H1 (cell line): ENCODE measurements at regions not wholly inside any gene's neighbourhood (a gene's known extent, or its start where the extent isn't known, plus 50 kb on each side); places are given as distances from the start of the nearest gene placed in this dataset.

ENCODE experiments used
- CTCF ChIA-PET: fragments of 300-600 bp; sonication (Branson Sonifier 250); formaldehyde crosslinking; loops from one replicate; lab custom pipeline; 2021; ENCODE audit not compliant: partially characterized antibody; lab: Charles Lee
- POLR2A ChIA-PET: fragments of 300-600 bp; sonication (Branson Sonifier 250); formaldehyde crosslinking; loops from one replicate; lab custom pipeline; 2021; ENCODE audit warnings: inconsistent platforms; ENCODE audit not compliant: partially characterized antibody; lab: Charles Lee
- DNase-seq, 2 experiments: peaks; one replicate each; pipeline versions ENCODE4 v3.0.0 to v3.0.0-alpha.2; 2010 to 2022; ENCODE audit warnings: low spot score in 2 of 2, low read depth in 1 of 2, mixed read lengths in 1 of 2
- FAIRE-seq: peaks from 2 replicates; lab custom pipeline; 2011; peaks lifted over from hg19 to GRCh38; lab: Jason Lieb, UNC
- H2AFZ ChIP-seq: 2 replicates; pipeline ENCODE4 v1.8.1; 2012; ENCODE audit warnings: low read length, inconsistent platforms
- H2AK5ac ChIP-seq: 2 replicates; pipeline ENCODE4 v1.6.1; 2013; ENCODE audit warnings: low read depth, low read length
- H2BK120ac ChIP-seq: replicated peaks from 2 replicates; pipeline ENCODE3; 2013; ENCODE audit warnings: low read depth, low read length, inconsistent platforms
- H2BK12ac ChIP-seq: 2 replicates; pipeline ENCODE4 v1.6.1; 2013; ENCODE audit warnings: low read depth, low read length
- H2BK15ac ChIP-seq: 2 replicates; pipeline ENCODE4 v1.6.1; 2013; ENCODE audit warnings: low read length
- H2BK20ac ChIP-seq: 2 replicates; pipeline ENCODE4 v1.6.1; 2013; ENCODE audit warnings: low read length
- H2BK5ac ChIP-seq: 2 replicates; pipeline ENCODE4 v1.6.1; 2013; ENCODE audit warnings: low read depth, low read length
- H3K14ac ChIP-seq: 2 replicates; pipeline ENCODE4 v1.6.1; 2013; ENCODE audit warnings: inconsistent platforms; ENCODE audit not compliant: insufficient read length
- H3K18ac ChIP-seq: 2 replicates; pipeline ENCODE4 v1.6.1; 2013; ENCODE audit warnings: low read length; ENCODE audit errors: extremely low read depth
- H3K23ac ChIP-seq: 2 replicates; pipeline ENCODE4 v1.6.1; 2013; ENCODE audit warnings: inconsistent platforms; ENCODE audit not compliant: insufficient read length
- H3K23me2 ChIP-seq: 2 replicates; pipeline ENCODE4 v1.6.1; 2013; ENCODE audit warnings: low read depth, low read length
- H3K27ac ChIP-seq: 2 replicates; pipeline ENCODE4 v1.6.1; 2011; ENCODE audit warnings: low read depth, low read length, inconsistent platforms
- H3K27me3 ChIP-seq, 4 experiments: replicated peaks in 1 of 4; 1 replicate in 1 of 4; 2 replicates in 3 of 4; pipeline versions ENCODE4 v1.6.1 to v1.8.1; 2011 to 2013; ENCODE audit warnings: low read length in 3 of 4, mild to moderate bottlenecking in 3 of 4, inconsistent platforms in 2 of 4, mixed read lengths in 2 of 4, moderate library complexity in 1 of 4; ENCODE audit not compliant: control insufficient read depth in 3 of 4, insufficient read depth in 3 of 4; ENCODE audit errors: extremely low read depth in 1 of 4
- H3K36me3 ChIP-seq, 4 experiments: 2 replicates each; pipeline versions ENCODE4 v1.6.1 to v1.8.1; 2011 to 2013; ENCODE audit warnings: mild to moderate bottlenecking in 4 of 4, low read length in 3 of 4, moderate library complexity in 2 of 4, control low read depth in 1 of 4, inconsistent platforms in 1 of 4; ENCODE audit not compliant: insufficient read depth in 4 of 4, control insufficient read depth in 2 of 4
- H3K4ac ChIP-seq: replicated peaks from 2 replicates; pipeline ENCODE3; 2013; ENCODE audit warnings: low read length, low read depth, mixed read lengths, inconsistent platforms; ENCODE audit not compliant: insufficient read length
- H3K4me1 ChIP-seq, 4 experiments: replicated peaks in 1 of 4; 1 replicate in 1 of 4; 2 replicates in 3 of 4; pipeline versions ENCODE4 v1.6.1 to v1.8.1; 2011 to 2013; ENCODE audit warnings: low read length in 3 of 4, inconsistent platforms in 2 of 4, mixed read lengths in 1 of 4; ENCODE audit not compliant: insufficient read depth in 4 of 4, control insufficient read depth in 3 of 4
- H3K4me2 ChIP-seq, 2 experiments: 2 replicates each; pipeline versions ENCODE4 v1.6.1 to v1.8.1; 2011 to 2013; ENCODE audit warnings: low read depth in 2 of 2, low read length in 2 of 2, control low read depth in 1 of 2, inconsistent platforms in 1 of 2, mild to moderate bottlenecking in 1 of 2; ENCODE audit not compliant: insufficient read depth in 1 of 2
- H3K4me3 ChIP-seq, 4 experiments: fragments of 200-600, 300-600 bp in 1 of 4; sonication (generic), shearing (Covaris generic), sonication (Bioruptor Twin) in 1 of 4; 2 replicates each; pipeline versions ENCODE4 v1.5.1 to v1.8.1; 2011 to 2016; ENCODE audit warnings: low read length in 4 of 4, low read depth in 3 of 4, control low read depth in 2 of 4, inconsistent platforms in 2 of 4, mild to moderate bottlenecking in 2 of 4, mixed read lengths in 1 of 4, moderate library complexity in 1 of 4; ENCODE audit not compliant: insufficient read depth in 2 of 4; ENCODE audit errors: extremely low read depth in 1 of 4
- H3K56ac ChIP-seq: replicated peaks from 2 replicates; pipeline ENCODE3; 2013; ENCODE audit warnings: low read depth, mild to moderate bottlenecking, mixed read lengths, low read length, inconsistent platforms; ENCODE audit not compliant: insufficient read length
- H3K79me1 ChIP-seq: 2 replicates; pipeline ENCODE4 v1.6.1; 2013; ENCODE audit warnings: low read depth, low read length, control low read depth
- H3K79me2 ChIP-seq, 2 experiments: 2 replicates each; pipeline versions ENCODE4 v1.6.1 to v1.8.1; 2012 to 2013; ENCODE audit warnings: low read length in 2 of 2, mild to moderate bottlenecking in 2 of 2, inconsistent platforms in 1 of 2; ENCODE audit not compliant: insufficient read depth in 2 of 2, control insufficient read depth in 1 of 2
- H3K9ac ChIP-seq, 4 experiments: replicated peaks in 1 of 4; 1 replicate in 1 of 4; 2 replicates in 3 of 4; pipeline versions ENCODE4 v1.6.1 to v1.8.1; 2011 to 2013; ENCODE audit warnings: low read depth in 3 of 4, low read length in 3 of 4, control low read depth in 2 of 4, mild to moderate bottlenecking in 2 of 4, moderate library complexity in 2 of 4, inconsistent platforms in 1 of 4; ENCODE audit errors: extremely low read depth in 1 of 4
- H3K9me3 ChIP-seq, 2 experiments: 2 replicates each; pipeline versions ENCODE4 v1.6.1 to v1.8.1; 2012 to 2013; ENCODE audit warnings: mild to moderate bottlenecking in 2 of 2, moderate library complexity in 2 of 2, control low read depth in 1 of 2, inconsistent platforms in 1 of 2, low read depth in 1 of 2, low read length in 1 of 2, mixed read lengths in 1 of 2; ENCODE audit not compliant: insufficient read depth in 2 of 2
- H4K20me1 ChIP-seq, 2 experiments: replicated peaks in 1 of 2; 2 replicates each; pipeline versions ENCODE3 to v1.8.1; 2011 to 2013; ENCODE audit warnings: inconsistent platforms in 2 of 2, low read length in 2 of 2, mild to moderate bottlenecking in 1 of 2; ENCODE audit not compliant: insufficient read depth in 2 of 2, control insufficient read depth in 1 of 2
- H4K5ac ChIP-seq: 2 replicates; pipeline ENCODE4 v1.6.1; 2013; ENCODE audit warnings: low read length, low read depth, mixed read lengths, inconsistent platforms; ENCODE audit not compliant: insufficient read length
- H4K8ac ChIP-seq: 2 replicates; pipeline ENCODE4 v1.8.0; 2013; ENCODE audit warnings: mild to moderate bottlenecking, moderate library complexity, low read length, inconsistent platforms; ENCODE audit not compliant: insufficient read depth; ENCODE audit errors: extremely low read depth
- H4K91ac ChIP-seq: replicated peaks from 2 replicates; pipeline ENCODE3; 2013; ENCODE audit warnings: low read length, mixed read lengths, inconsistent platforms; ENCODE audit not compliant: insufficient read length
- BACH1 ChIP-seq: IDR thresholded peaks from 2 replicates; pipeline ENCODE4 v1.6.1; 2012; ENCODE audit warnings: low read length, improper control_type of control experiment
- CEBPB ChIP-seq: IDR thresholded peaks from 2 replicates; pipeline ENCODE4 v1.6.1; 2012; ENCODE audit warnings: low read depth, low read length
- CREB1 ChIP-seq: IDR thresholded peaks from 2 replicates; pipeline ENCODE4 v1.6.1; 2012; ENCODE audit warnings: inconsistent platforms
- CTBP2 ChIP-seq: IDR thresholded peaks from 2 replicates; pipeline ENCODE4 v1.7.0; 2011; ENCODE audit warnings: borderline replicate concordance, mild to moderate bottlenecking, moderate library complexity, mixed read lengths, low read length; ENCODE audit not compliant: insufficient read depth, insufficient read length
- EZH2 ChIP-seq: fragments of 200-600 bp; sonication (generic); IDR thresholded peaks from 2 replicates; pipeline ENCODE4 v1.7.1; 2012; ENCODE audit warnings: low read depth, mild to moderate bottlenecking, moderate library complexity, low read length, inconsistent platforms; ENCODE audit not compliant: severe bottlenecking
- HDAC6 ChIP-seq: IDR thresholded peaks from one replicate; pipeline ENCODE4 v1.7.1; 2012; ENCODE audit warnings: low read depth, mild to moderate bottlenecking, inconsistent platforms, low read length, moderate library complexity
- JUN ChIP-seq: IDR thresholded peaks from 2 replicates; pipeline ENCODE4 v1.6.1; 2011; ENCODE audit warnings: low read depth, mild to moderate bottlenecking, improper control_type of control experiment, low read length
- JUND ChIP-seq: IDR thresholded peaks from 2 replicates; pipeline ENCODE4 v1.6.1; 2011; ENCODE audit warnings: mild to moderate bottlenecking, improper control_type of control experiment, low read length
- KDM4A ChIP-seq: IDR thresholded peaks from one replicate; pipeline ENCODE4 v1.7.1; 2012; ENCODE audit warnings: low read depth, mild to moderate bottlenecking, moderate library complexity, low read length, inconsistent platforms; ENCODE audit not compliant: severe bottlenecking
- POLR2AphosphoS5 ChIP-seq: IDR thresholded peaks from 2 replicates; pipeline ENCODE4 v1.6.1; 2011; ENCODE audit warnings: low read depth, low read length
- SIRT6 ChIP-seq: IDR thresholded peaks from one replicate; pipeline ENCODE4 v1.7.1; 2012; ENCODE audit warnings: low read length, inconsistent platforms
- SP2 ChIP-seq: IDR thresholded peaks from 2 replicates; pipeline ENCODE4 v1.6.1; 2012; ENCODE audit warnings: mild to moderate bottlenecking, low read length, inconsistent platforms
- TAF1 ChIP-seq: IDR thresholded peaks from 2 replicates; pipeline ENCODE4 v1.6.1; 2011; ENCODE audit warnings: mild to moderate bottlenecking, low read depth, low read length
- ZNF274 ChIP-seq: IDR thresholded peaks from 2 replicates; pipeline ENCODE4 v1.7.0; 2012; ENCODE audit warnings: low read length, borderline replicate concordance; ENCODE audit errors: extremely low read depth
- WGBS, 2 experiments: shearing (Covaris generic) in 1 of 2; methylation state at CpG; one replicate each; pipeline versions ENCODE4 v1.1.6 to v1.1.7; 2013 to 2015; ENCODE audit warnings: low lambda C conversion rate in 2 of 2, mixed read lengths in 2 of 2, inconsistent platforms in 1 of 2, low coverage in 1 of 2, missing lambda C conversion rate in 1 of 2; ENCODE audit not compliant: insufficient replicate concordance in 2 of 2, insufficient coverage in 1 of 2, insufficient read length in 1 of 2; ENCODE audit errors: extremely low coverage in 1 of 2, missing lambda C conversion rate in 1 of 2; 5-methylcytosine and 5-hydroxymethylcytosine counted together
- TF ChIP-seq, protein P1 (sequence below): IDR thresholded peaks from 2 replicates; pipeline ENCODE4 v1.6.1; 2011; ENCODE audit warnings: low read length, improper control_type of control experiment

GRCh38 chr10:17512341-17513001 lies 58.1 kb upstream of the ST8SIA6 start:
- H3K27me3 ChIP-seq, result no peaks in the 10 kb centered on the region
- no peaks in the 10 kb centered on the region for H3K79me2 ChIP-seq
- H4K8ac ChIP-seq, result no peak overlapping the region
- DNase-seq, result no peak
- no peak overlapping the region for H3K56ac ChIP-seq
- no peak overlapping the region for H2AFZ ChIP-seq
- H4K20me1 ChIP-seq, result no peaks in the 10 kb centered on the region
- H4K5ac ChIP-seq, result no peak overlapping the region
- CTCF ChIA-PET, result no interaction called here
- no peak overlapping the region for H2BK120ac ChIP-seq
- no peak overlapping the region for H3K27ac ChIP-seq
- H2BK12ac ChIP-seq, result no peak overlapping the region
- H2AK5ac ChIP-seq, result no peak overlapping the region
- no peak overlapping the region for H2BK5ac ChIP-seq
- H3K14ac ChIP-seq, result no peak overlapping the region
- no peak overlapping the region for H2BK20ac ChIP-seq
- H3K9me3 ChIP-seq, result no peaks in the 10 kb centered on the region
- no peak overlapping the region for H3K4me2 ChIP-seq
- no peak overlapping the region for H2BK15ac ChIP-seq
- H3K4me1 ChIP-seq, result no peaks in the 10 kb centered on the region
- no peak overlapping the region for H3K4me3 ChIP-seq
- H3K18ac ChIP-seq, result no peak overlapping the region
- FAIRE-seq, result no peak
- WGBS, 2 experiments, result 94% methylated on average over 5 of the region's 5 CpGs; no CpG with 5 or more reads in 1 of the 2 experiments
- POLR2A ChIA-PET, result no interaction called here
- no peak overlapping the region for H3K9ac ChIP-seq
- no peaks in the 10 kb centered on the region for H3K79me1 ChIP-seq
- no peak overlapping the region for H3K23ac ChIP-seq
- H3K36me3 ChIP-seq, result no peaks in the 10 kb centered on the region
- H3K4ac ChIP-seq, result no peak overlapping the region
- no peaks in the 10 kb centered on the region for H3K23me2 ChIP-seq
- H4K91ac ChIP-seq, result no peak overlapping the region
- TF ChIP-seq CREB1 (no peak), SP2 (no peak), BACH1 (no peak), ZNF274 (no peak), CTBP2 (no peak), CEBPB (no peak), JUN (no peak), TAF1 (no peak), KDM4A (no peak), EZH2 (no peak), HDAC6 (no peak), SIRT6 (no peak), JUND (no peak), POLR2AphosphoS5 (no peak)
- TF ChIP-seq, protein P1, sequence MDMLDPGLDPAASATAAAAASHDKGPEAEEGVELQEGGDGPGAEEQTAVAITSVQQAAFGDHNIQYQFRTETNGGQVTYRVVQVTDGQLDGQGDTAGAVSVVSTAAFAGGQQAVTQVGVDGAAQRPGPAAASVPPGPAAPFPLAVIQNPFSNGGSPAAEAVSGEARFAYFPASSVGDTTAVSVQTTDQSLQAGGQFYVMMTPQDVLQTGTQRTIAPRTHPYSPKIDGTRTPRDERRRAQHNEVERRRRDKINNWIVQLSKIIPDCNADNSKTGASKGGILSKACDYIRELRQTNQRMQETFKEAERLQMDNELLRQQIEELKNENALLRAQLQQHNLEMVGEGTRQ, result no peak
